ENCODE measurements at regions not wholly inside any gene's neighbourhood (a gene's known extent, or its start where the extent isn't known, plus 50 kb on each side); places are given as distances from the start of the nearest gene placed in this dataset.

- Mint-ChIP-seq H3K9me3 (no peaks in the 10 kb centered on the region), H3K27ac (peak overlapping the region; percentile 39 to 86), H3K36me3 (no peaks in the 10 kb centered on the region)
- DNase-seq (ENCODE audit: low spot score in 2 of 2) (no peak), ATAC-seq (peak; percentile 96 to 97)
These were observed 348.7 kb downstream of the ETS1 start for GRCh38 chr11:128238521-128239265.

- Mint-ChIP-seq H3K27ac (no peak overlapping the region), H3K36me3 (peaks cover 0 to 9% of the 10 kb centered on the region in 2 donors), H3K9me3 (peaks cover 0 to 8% of the 10 kb centered on the region in 2 donors)
- ATAC-seq (no peak), DNase-seq (ENCODE audit: low spot score in 2 of 2) (no peak)
These were observed 350.6 kb downstream of the ETS1 start for GRCh38 chr11:128236506-128237498.

DNA sequence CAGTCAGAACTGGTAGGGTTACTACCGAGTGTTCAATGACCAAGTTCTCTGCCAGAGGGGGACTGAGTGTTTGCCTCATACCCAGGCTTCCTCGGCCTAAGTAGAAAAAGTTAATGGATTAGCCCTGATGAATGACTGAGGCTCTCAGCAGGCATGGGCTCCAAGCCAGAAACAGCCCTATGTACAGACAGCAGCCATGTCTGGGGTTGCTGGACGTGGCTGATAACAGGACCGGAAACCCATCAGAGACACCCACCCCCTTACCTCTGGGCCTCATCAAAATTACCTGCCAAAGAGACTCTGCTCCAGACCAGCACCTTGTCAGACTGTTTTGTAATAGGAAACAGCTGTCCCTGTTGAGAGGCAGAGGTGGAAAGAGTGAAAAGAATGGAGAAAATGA lies 351.4 kb downstream of the ETS1 start:
- ATAC-seq: no peak
- DNase-seq (ENCODE audit: low spot score in 2 of 2): no peak
- Mint-ChIP-seq H3K36me3 (peaks cover 0 to 13% of the 10 kb centered on the region in 2 donors), H3K27ac (no peak overlapping the region), H3K9me3 (peaks cover 0 to 8% of the 10 kb centered on the region in 2 donors)

GRCh38 chr11:128235426-128235825 lies 351.9 kb downstream of the ETS1 start:
- Mint-ChIP-seq H3K27ac (no peak overlapping the region), H3K9me3 (peaks cover 0 to 8% of the 10 kb centered on the region in 2 donors), H3K36me3 (peaks cover 0 to 16% of the 10 kb centered on the region in 2 donors)
- ATAC-seq (no peak), DNase-seq (ENCODE audit: low spot score in 2 of 2) (no peak)

- H3K36me3 Mint-ChIP-seq: peaks cover 0 to 24% of the 10 kb centered on the region in 2 donors
- H3K27ac Mint-ChIP-seq: no peak overlapping the region
- DNase-seq (ENCODE audit: low spot score in 2 of 2) (no peak), ATAC-seq (no peak)
- H3K9me3 Mint-ChIP-seq: peaks cover 0 to 8% of the 10 kb centered on the region in 2 donors
These were observed 353.2 kb downstream of the ETS1 start for GRCh38 chr11:128234143-128234542.

DNA sequence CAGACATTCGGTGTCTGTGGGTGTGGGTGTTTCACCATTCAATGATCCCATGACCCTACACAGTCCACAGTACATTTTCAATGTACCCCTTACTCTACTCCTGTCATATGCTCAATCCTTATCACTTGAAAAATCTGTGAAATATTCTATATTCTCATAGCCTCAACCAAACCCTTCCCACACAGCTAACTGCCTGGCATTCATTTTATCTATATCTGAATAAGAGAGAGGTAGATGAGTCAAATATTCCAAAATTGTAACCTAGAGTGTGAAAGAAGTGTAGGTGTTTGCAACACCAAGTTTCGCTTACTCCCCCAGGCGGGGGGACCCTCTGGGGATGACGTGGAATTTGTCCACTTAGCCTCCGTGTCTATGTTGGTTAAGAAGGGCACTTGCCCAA lies 354.8 kb downstream of the ETS1 start:
- Mint-ChIP-seq H3K27ac (peak overlapping the region; percentile 79 to 88), H3K9me3 (peaks cover 0 to 11% of the 10 kb centered on the region in 2 donors), H3K36me3 (peaks cover 0 to 27% of the 10 kb centered on the region in 2 donors)
- ATAC-seq (peak; percentile 74 to 80), DNase-seq (ENCODE audit: low spot score in 2 of 2) (peak; percentile 46 to 68)

- ATAC-seq (peak; percentile 48 to 74), DNase-seq (ENCODE audit: low spot score in 2 of 2) (no peak)
- Mint-ChIP-seq H3K27ac (peak overlapping the region; percentile 88 to 93), H3K36me3 (peaks cover 0 to 27% of the 10 kb centered on the region in 2 donors), H3K9me3 (peaks cover 0 to 11% of the 10 kb centered on the region in 2 donors)
These were observed 355.4 kb downstream of the ETS1 start for GRCh38 chr11:128231845-128232410.

GRCh38 chr11:128227466-128227865 lies 359.9 kb downstream of the ETS1 start:
- Mint-ChIP-seq H3K9me3 (peaks cover 0 to 3% of the 10 kb centered on the region in 2 donors), H3K36me3 (peaks cover 0 to 21% of the 10 kb centered on the region in 2 donors), H3K27ac (peak overlapping the region; percentile 24 to 75)
- ATAC-seq (peak; percentile 59 to 79), DNase-seq (ENCODE audit: low spot score in 2 of 2) (no peak)

DNA sequence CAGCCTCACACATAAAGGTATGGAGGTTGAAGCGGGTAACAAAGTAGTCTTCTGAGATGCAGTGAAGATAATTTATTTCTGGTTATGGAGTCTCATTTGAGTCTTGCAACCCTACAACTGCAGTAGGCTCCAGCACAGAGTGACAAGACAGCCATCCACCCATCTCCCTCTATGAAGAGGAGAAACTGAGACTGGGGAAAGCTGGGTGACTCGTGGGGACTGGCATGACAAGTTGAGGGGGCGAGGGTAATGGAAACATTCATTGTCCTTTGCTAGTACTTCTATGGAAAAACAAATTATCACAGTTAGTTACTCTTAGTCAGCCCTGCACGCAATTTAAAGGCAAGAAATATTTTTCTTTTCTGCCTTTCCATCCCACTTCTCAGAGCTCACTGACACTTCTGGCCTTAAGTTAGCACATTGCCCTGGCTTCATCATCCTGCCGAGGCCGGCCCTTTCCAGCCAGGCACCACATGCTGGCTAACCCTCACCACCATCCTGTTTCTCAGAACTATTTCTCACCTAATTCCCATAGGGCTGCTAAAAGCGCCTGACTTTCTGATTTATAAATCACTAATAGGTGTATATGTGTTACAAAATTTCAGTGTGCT lies 361.1 kb downstream of the ETS1 start:
- Mint-ChIP-seq H3K27ac (peak overlapping the region; percentile 51 to 52), H3K36me3 (peaks cover 0 to 14% of the 10 kb centered on the region in 2 donors), H3K9me3 (peaks cover 0 to 3% of the 10 kb centered on the region in 2 donors)
- DNase-seq (ENCODE audit: low spot score in 2 of 2): no peak
- ATAC-seq: peak; percentile 59 to 63

- Mint-ChIP-seq H3K27ac (no peak overlapping the region), H3K9me3 (peaks cover 0 to 7% of the 10 kb centered on the region in 2 donors), H3K36me3 (no peaks in the 10 kb centered on the region)
- DNase-seq (ENCODE audit: low spot score in 2 of 2) (no peak), ATAC-seq (no peak)
These were observed 365.0 kb downstream of the ETS1 start for GRCh38 chr11:128222245-128222884.

GRCh38 chr11:128219731-128220120 lies 367.6 kb downstream of the ETS1 start:
- ATAC-seq: no peak
- Mint-ChIP-seq H3K36me3 (peaks cover 0 to under 1% of the 10 kb centered on the region in 2 donors), H3K9me3 (peaks cover 0 to 7% of the 10 kb centered on the region in 2 donors), H3K27ac (no peak overlapping the region)
- no peak for DNase-seq (ENCODE audit: low spot score in 2 of 2)

DNA sequence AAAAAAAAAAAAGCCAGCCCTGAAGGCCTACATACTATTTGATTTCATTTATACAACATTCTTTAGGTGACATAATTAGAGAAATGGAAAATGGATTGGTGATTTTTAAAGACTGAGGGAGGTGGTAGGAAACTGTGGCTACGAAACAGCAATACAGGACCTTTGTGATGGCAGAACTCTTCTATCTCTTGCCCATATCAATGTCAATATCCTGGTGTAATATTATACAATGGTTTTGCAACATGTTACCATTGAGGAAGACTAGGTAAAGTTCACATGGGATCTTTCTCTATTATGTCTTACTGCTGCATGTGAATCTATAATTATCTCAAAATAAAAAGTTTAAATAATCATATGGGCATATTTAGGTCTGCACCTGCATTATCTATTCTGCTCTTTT lies 371.2 kb downstream of the ETS1 start:
- Mint-ChIP-seq H3K36me3 (peaks cover 4 to 14% of the 10 kb centered on the region in 2 donors), H3K27ac (no peak overlapping the region), H3K9me3 (peaks cover 11 to 12% of the 10 kb centered on the region in 2 donors)
- DNase-seq (ENCODE audit: low spot score in 2 of 2) (no peak), ATAC-seq (no peak)

DNA sequence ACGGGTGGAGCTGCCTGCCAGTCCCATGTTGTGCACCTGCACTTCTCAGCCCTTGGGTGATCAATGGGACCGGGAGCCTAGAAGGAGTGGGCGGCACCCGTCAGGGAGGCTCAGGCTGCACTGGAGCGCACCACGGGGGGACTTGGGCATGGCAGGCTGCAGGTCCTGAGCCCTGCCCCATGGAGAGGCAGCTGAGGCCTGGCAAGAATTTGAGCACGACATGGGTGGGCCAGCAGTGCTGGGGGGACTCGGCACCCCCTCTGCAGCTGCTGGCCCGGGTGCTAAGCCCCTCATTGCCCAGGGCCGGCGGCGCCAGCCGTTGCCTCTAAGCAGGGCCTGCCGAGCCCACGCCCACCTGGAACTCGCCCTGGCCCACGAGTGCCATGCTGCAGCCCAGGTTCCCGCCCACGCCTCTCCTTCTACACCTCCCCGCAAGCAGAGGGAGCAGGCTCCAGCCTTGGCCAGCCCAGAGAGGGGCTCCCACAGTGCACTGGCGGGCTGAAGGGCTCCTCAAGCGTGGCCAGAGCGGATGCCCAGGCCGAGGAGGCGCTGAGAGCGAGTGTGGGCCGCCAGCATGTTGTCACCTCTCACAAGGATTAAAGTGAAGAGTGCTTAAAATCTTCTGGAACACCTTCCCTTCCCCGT lies 372.0 kb downstream of the ETS1 start:
- Mint-ChIP-seq H3K27ac (no peak overlapping the region), H3K36me3 (peaks cover 4 to 14% of the 10 kb centered on the region in 2 donors), H3K9me3 (peaks cover 11 to 12% of the 10 kb centered on the region in 2 donors)
- DNase-seq (ENCODE audit: low spot score in 2 of 2) (no peak), ATAC-seq (no peak)

- ATAC-seq (no peak), DNase-seq (ENCODE audit: low spot score in 2 of 2) (no peak)
- Mint-ChIP-seq H3K36me3 (peaks cover 4 to 14% of the 10 kb centered on the region in 2 donors), H3K9me3 (peaks cover 6 to 11% of the 10 kb centered on the region in 2 donors), H3K27ac (no peak overlapping the region)
These were observed 373.1 kb downstream of the ETS1 start for GRCh38 chr11:128214263-128214662.

DNA sequence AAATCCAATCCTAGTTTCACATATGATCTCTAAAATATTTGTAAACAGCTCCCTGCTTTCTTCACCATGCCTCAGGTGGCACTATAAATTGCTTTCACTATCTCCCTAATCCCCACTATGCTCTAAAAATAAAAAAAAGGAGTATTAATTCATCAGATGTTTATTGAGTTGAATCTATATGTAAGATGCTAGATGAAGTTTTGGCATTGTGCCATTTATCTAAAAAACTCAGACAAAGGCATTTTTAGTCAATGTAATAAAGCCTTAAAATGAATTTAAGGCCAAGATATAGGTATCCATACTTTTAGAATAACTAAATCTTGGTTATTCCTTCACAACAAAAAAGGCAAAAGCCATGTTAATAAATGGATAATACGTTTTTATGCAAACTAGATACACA lies 373.9 kb downstream of the ETS1 start:
- no peak for DNase-seq (ENCODE audit: low spot score in 2 of 2)
- ATAC-seq: no peak
- Mint-ChIP-seq H3K9me3 (peaks cover 6 to 11% of the 10 kb centered on the region in 2 donors), H3K27ac (no peak overlapping the region), H3K36me3 (peaks cover 4 to 14% of the 10 kb centered on the region in 2 donors)

Data from activated naive CD4-positive, alpha-beta T cell treated with anti-CD3 and anti-CD28 coated beads, Interleukin-2, amount 50 U/mL, for 72 hours (primary cell).